GM12878 (cell line): ENCODE measurements at regions not wholly inside any gene's neighbourhood (a gene's known extent, or its start where the extent isn't known, plus 50 kb on each side); places are given as distances from the start of the nearest gene placed in this dataset.

ENCODE experiments used
- CEBPB ChIP-seq, 2 experiments: fragments of 150-350 bp in 1 of 2; IDR thresholded peaks; 2 replicates each; pipeline ENCODE4 v1.6.1; 2012 to 2014; ENCODE audit warnings: low read depth in 2 of 2, low read length in 2 of 2, borderline replicate concordance in 1 of 2, inconsistent platforms in 1 of 2
- CTCF ChIP-seq, 3 experiments: IDR thresholded peaks in 2 of 3; conservative IDR thresholded peaks in 1 of 3; 2 replicates each; pipeline ENCODE4 v1.5.1; 2011; ENCODE audit warnings: low read depth in 3 of 3, low read length in 3 of 3, mild to moderate bottlenecking in 3 of 3, control low read depth in 2 of 3, moderate library complexity in 2 of 3, inconsistent platforms in 1 of 3, mixed read lengths in 1 of 3; ENCODE audit not compliant: control insufficient read depth in 2 of 3, insufficient read depth in 1 of 3; ENCODE audit errors: extremely low read depth in 1 of 3
- HDAC2 ChIP-seq: fragments of 200-600 bp; sonication (generic); IDR thresholded peaks from 2 replicates; pipeline ENCODE4 v1.6.1; 2017
- SMC3 ChIP-seq: IDR thresholded peaks from 2 replicates; pipeline ENCODE4 v1.6.1; 2011; ENCODE audit warnings: low read length, improper control_type of control experiment, borderline replicate concordance

- no peak for TF ChIP-seq CTCF (IDR thresholded peaks at IDR 0.05 in 2 of 3, conservative IDR thresholded peaks at IDR 0.05 in 1 of 3; ENCODE audit: control insufficient read depth in 2 of 3, extremely low read depth in 1 of 3, insufficient read depth in 1 of 3, low read depth in 3 of 3, low read length in 3 of 3)
- TF ChIP-seq SMC3, result no peak
- TF ChIP-seq HDAC2, result no peak
- TF ChIP-seq CEBPB (IDR thresholded peaks at IDR 0.05; ENCODE audit: borderline replicate concordance in 1 of 2, low read depth in 2 of 2, low read length in 2 of 2), result no peak
Observed at GRCh38 chr10:18737236-18737635, 78.0 kb downstream of the ARL5B start.
